ENCODE measurements at regions not wholly inside any gene's neighbourhood (a gene's known extent, or its start where the extent isn't known, plus 50 kb on each side); places are given as distances from the start of the nearest gene placed in this dataset.
"Not testable (repeated sequence)": the region's sequence is repeated elsewhere in the genome, so short reads cannot be mapped to it uniquely, and the experiment has no call there.

- H3K4me3 ChIP-seq: no peak overlapping the region
- no peak for TF ChIP-seq CTCF (IDR thresholded peaks at IDR 0.05)
- no peak for DNase-seq (ENCODE audit: low spot score)
- H3K27ac ChIP-seq: no peak overlapping the region
Measured at GRCh38 chr4:132097041-132097440, 1052.1 kb upstream of the PCDH10 start.

- Histone ChIP-seq H3K27ac (no peak overlapping the region), H3K4me3 (no peak overlapping the region)
- no peak for DNase-seq (ENCODE audit: low spot score)
- no peak for TF ChIP-seq CTCF (IDR thresholded peaks at IDR 0.05)
Measured at GRCh38 chr4:132101526-132101925, 1047.6 kb upstream of the PCDH10 start.

GRCh38 chr4:132108784-132109183 is 1040.3 kb upstream of the PCDH10 start:
- DNase-seq (ENCODE audit: low spot score): no peak
- no peak overlapping the region for H3K4me3 ChIP-seq
- no peak for TF ChIP-seq CTCF (IDR thresholded peaks at IDR 0.05)
- H3K27ac ChIP-seq: no peak overlapping the region

- Histone ChIP-seq H3K4me3 (no peak overlapping the region), H3K27ac (no peak overlapping the region)
- TF ChIP-seq CTCF (IDR thresholded peaks at IDR 0.05): no peak
- DNase-seq (ENCODE audit: low spot score): no peak
Measured at GRCh38 chr4:132114885-132115284, 1034.2 kb upstream of the PCDH10 start.

- DNase-seq (ENCODE audit: low spot score); H3K27ac ChIP-seq; H3K4me3 ChIP-seq: not testable (repeated sequence)
Measured at GRCh38 chr4:132122741-132123140, 1026.4 kb upstream of the PCDH10 start.

GRCh38 chr4:132123870-132124623 is 1025.0 kb upstream of the PCDH10 start:
- Histone ChIP-seq H3K4me3 (no peak overlapping the region), H3K27ac (no peak overlapping the region)
- DNase-seq (ENCODE audit: low spot score): no peak
- TF ChIP-seq CTCF (IDR thresholded peaks at IDR 0.05): no peak

GRCh38 chr4:132124624-132124974 is 1024.5 kb upstream of the PCDH10 start:
- H3K27ac ChIP-seq: no peak overlapping the region
- no peak for TF ChIP-seq CTCF (IDR thresholded peaks at IDR 0.05)
- H3K4me3 ChIP-seq: no peak overlapping the region
- DNase-seq (ENCODE audit: low spot score): no peak

All from coronary artery (tissue), 2 donors.